NCI-H1694 (cell line): ENCODE measurements at regions not wholly inside any gene's neighbourhood (a gene's known extent, or its start where the extent isn't known, plus 50 kb on each side); places are given as distances from the start of the nearest gene placed in this dataset.
A peak's percentile ranks its signal among the peaks of the same experiment; 100 is the strongest.

Source experiments
- DNase-seq: peaks from one replicate; lab custom pipeline; 2025; lab: John Stamatoyannopoulos, UW

GRCh38 chr2:16293871-16294270, 353.5 kb downstream of the MYCN start:
- no peak for DNase-seq

- DNase-seq: no peak
Observed at GRCh38 chr2:16293398-16293797, 353.0 kb downstream of the MYCN start.

- no peak for DNase-seq
Observed at GRCh38 chr2:16291731-16292550, 351.6 kb downstream of the MYCN start.

DNA sequence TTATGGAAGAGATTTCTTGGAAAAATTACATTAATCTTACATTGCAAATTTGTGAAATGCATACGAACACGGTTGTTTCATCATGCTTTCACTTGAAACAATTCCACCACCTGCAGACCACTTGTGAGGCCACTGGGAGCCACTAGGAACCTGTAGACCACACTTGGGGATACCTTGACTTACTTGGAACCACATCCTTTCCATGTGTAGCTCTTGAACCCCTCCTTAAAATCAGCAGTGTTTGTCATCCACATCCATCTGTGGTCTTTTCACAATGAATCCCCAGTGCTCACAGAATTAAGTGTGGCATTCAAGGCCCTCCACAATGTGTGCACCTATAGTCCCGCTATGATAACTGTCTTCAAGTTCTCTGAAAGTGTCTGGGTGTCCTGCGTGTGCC, 350.9 kb downstream of the MYCN start:
- DNase-seq: no peak

- no peak for DNase-seq
Observed at GRCh38 chr2:16290311-16291020, 350.1 kb downstream of the MYCN start.

DNA sequence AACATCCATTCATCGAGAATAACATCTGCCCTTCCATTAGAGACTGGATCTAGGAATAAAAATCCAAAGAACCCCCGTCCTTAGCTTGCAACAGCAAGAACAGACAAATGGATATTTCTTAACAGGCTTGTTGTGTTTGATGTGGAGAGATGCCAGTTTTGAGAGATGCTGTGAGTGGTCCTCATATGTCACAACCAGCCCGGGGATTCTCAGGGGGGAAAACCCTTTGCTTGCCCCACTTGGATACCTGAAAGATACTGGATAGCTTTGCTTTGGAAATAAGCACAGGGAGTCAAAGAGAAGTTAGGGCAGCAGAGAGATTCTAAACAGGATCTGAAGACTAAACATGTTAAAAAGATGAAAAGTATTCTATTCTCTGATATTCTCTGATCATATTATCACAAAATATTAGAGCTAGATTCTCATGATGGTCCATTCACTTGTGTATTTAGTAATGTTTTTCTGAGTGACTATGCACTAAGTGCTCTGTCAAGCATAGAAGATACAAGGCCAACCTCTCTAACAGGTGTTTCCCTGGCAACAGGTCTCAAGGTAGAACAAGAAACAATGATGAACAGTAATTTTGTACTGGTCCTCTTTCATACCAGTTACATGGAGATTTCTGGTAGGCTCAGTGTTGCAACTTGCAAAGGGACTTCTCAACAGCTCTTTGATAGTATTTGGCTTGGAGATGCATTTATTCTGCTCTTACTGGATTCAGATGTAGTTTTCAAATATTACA, 348.2 kb downstream of the MYCN start:
- DNase-seq: no peak

DNA sequence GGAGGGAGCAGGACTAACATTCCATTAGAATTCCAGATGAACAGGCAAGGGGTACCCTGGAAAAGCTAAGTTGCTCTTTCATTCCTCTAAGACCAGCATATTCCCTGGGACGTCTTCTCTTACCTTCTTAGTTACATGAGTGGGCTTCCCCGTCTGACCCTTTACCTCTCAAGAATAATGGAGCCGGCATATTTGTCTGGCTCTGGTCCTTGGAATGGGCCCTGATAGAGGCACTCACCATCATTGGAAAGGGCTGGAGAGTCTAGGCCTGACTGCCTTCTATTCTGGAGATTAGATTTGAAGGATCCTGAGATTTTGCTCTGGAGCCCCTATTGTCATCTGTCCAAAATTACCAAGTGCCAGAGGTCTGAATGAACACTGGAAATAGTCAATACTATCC, 347.5 kb downstream of the MYCN start:
- DNase-seq: no peak

GRCh38 chr2:16287281-16287680, 346.9 kb downstream of the MYCN start:
- no peak for DNase-seq

- peak; percentile 41 for DNase-seq
Observed at GRCh38 chr2:16285813-16286510, 345.6 kb downstream of the MYCN start.

GRCh38 chr2:16284941-16285625, 344.7 kb downstream of the MYCN start:
- peak; percentile 12 for DNase-seq

DNA sequence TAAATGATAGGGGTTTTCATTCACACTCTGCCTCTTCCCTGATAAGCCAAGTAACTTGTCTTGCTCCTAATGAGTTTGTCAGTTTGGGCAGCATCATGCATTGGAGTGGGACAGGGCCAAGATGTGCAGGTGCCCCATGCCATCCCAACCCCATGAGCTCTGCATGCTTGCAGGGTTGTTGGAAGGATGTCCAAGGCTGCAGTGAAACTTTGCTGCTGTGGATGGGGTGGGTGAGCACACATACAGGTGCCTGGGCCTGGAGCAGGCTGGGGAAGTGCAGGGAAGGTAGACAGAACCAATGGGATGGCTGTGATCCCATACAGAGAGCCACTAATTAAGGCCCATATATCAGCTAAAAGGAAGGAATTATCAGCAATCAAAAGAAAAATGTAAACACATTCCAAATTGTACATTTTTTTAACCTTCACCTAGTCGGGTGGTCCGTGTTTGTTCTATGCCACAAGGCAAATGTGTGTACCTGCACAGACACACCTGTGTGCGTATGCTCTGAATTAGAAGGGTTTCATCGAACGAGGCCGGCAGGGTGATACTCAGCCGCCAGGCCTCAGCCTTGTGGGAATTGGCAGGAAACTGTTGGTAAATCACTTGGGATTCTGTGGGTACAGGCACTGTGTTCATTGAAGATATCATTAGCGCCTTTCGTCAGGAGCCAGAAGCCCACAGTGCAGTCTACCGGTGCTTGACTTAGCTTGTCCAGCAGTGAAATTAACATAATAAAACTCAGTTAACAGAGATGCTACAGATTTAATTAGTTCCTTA, 342.9 kb downstream of the MYCN start:
- DNase-seq: no peak

- no peak for DNase-seq
Observed at GRCh38 chr2:16282511-16282910, 342.2 kb downstream of the MYCN start.

- DNase-seq: peak; percentile 50
Observed at GRCh38 chr2:16281451-16282335, 341.3 kb downstream of the MYCN start.

GRCh38 chr2:16280081-16280480, 339.7 kb downstream of the MYCN start:
- no peak for DNase-seq

GRCh38 chr2:16279641-16280040, 339.3 kb downstream of the MYCN start:
- no peak for DNase-seq

GRCh38 chr2:16279201-16279570, 338.8 kb downstream of the MYCN start:
- DNase-seq: no peak

- DNase-seq: no peak
Observed at GRCh38 chr2:16278421-16279200, 338.3 kb downstream of the MYCN start.

DNA sequence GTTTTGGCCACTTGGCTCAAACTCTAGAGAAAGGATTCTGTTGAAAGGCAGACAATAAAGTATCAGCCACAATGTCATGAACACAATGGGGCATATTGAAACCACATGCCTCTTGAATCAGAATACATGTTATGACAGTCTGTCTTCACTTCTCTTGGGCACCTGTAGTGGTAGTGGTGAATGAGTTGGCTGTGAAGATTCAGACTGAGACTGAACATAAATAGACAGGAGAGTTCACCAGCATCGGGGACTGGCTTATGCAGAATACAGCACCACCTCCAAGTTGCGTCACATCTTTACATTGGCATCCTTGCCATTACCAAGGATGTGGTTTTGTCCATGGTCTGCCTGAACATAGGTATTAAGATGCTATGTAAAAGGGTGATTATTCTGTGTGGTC, 336.8 kb downstream of the MYCN start:
- no peak for DNase-seq

DNA sequence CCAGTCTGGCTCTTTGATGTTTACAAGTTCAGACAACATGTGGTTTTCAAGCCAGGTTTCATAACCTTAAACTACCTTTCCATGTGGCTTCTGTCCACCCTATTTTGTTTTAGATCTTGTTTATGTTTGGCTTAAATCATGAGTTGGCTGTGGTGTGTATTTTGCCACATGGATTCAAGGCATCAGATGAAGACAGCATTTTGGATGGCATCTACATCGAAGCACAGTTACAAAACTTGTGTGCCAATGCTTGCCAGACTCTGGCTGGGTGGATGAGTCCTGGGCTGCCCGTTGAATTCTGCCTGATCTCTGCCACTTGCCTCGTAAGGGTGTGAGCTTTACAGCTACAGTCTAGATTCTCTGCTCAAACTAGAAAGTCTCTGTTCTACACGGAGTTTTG, 335.3 kb downstream of the MYCN start:
- DNase-seq: no peak
